Astrocyte (in vitro differentiated cells and primary cell): ENCODE measurements at regions not wholly inside any gene's neighbourhood (a gene's known extent, or its start where the extent isn't known, plus 50 kb on each side); places are given as distances from the start of the nearest gene placed in this dataset.

ENCODE experiments used
- DNase-seq: peaks from one replicate; pipeline ENCODE4 v3.0.0-alpha.2; 2010; ENCODE audit warnings: low read depth
- FAIRE-seq: peaks from 2 replicates; lab custom pipeline; 2011; peaks lifted over from hg19 to GRCh38; lab: Jason Lieb, UNC
- H2AFZ ChIP-seq: 2 replicates; pipeline ENCODE4 v1.6.0; 2012; ENCODE audit warnings: low read depth, low read length, inconsistent platforms
- H3K27ac ChIP-seq: 2 replicates; pipeline ENCODE4 v1.5.1; 2011; ENCODE audit warnings: low read depth, low read length, inconsistent platforms
- H3K27me3 ChIP-seq: 2 replicates; pipeline ENCODE4 v1.6.0; 2011; ENCODE audit warnings: low read length, inconsistent platforms; ENCODE audit not compliant: insufficient read depth
- H3K36me3 ChIP-seq: 2 replicates; pipeline ENCODE4 v1.5.1; 2011; ENCODE audit warnings: low read length, inconsistent platforms; ENCODE audit not compliant: insufficient read depth
- H3K4me1 ChIP-seq: 2 replicates; pipeline ENCODE4 v1.5.1; 2011; ENCODE audit warnings: low read length, inconsistent platforms; ENCODE audit not compliant: insufficient read depth
- H3K4me2 ChIP-seq: 2 replicates; pipeline ENCODE4 v1.6.0; 2012; ENCODE audit warnings: low read length, inconsistent platforms
- H3K4me3 ChIP-seq: 2 replicates; pipeline ENCODE4 v1.5.1; 2011; ENCODE audit warnings: low read depth, mild to moderate bottlenecking, low read length, inconsistent platforms; ENCODE audit not compliant: insufficient read depth
- H3K79me2 ChIP-seq: 2 replicates; pipeline ENCODE4 v1.6.0; 2012; ENCODE audit warnings: mild to moderate bottlenecking, low read length, inconsistent platforms; ENCODE audit not compliant: insufficient read depth
- H3K9ac ChIP-seq: 2 replicates; pipeline ENCODE4 v1.6.0; 2012; ENCODE audit warnings: mild to moderate bottlenecking, low read length, inconsistent platforms
- H3K9me3 ChIP-seq: 2 replicates; pipeline ENCODE4 v1.5.1; 2012; ENCODE audit warnings: low read depth, mild to moderate bottlenecking, low read length, inconsistent platforms; ENCODE audit not compliant: insufficient read depth
- H4K20me1 ChIP-seq: 2 replicates; pipeline ENCODE4 v1.6.0; 2012; ENCODE audit warnings: low read length, inconsistent platforms; ENCODE audit not compliant: insufficient read depth
- H3K27ac Mint-ChIP-seq: one replicate; pipeline ENCODE4 v1.8.0; 2021; ENCODE audit warnings: mild to moderate bottlenecking, mixed read lengths; ENCODE audit not compliant: unreplicated experiment
- H3K27me3 Mint-ChIP-seq: one replicate; pipeline ENCODE4 v1.8.0; 2021; ENCODE audit warnings: low read depth, mixed read lengths; ENCODE audit not compliant: unreplicated experiment
- H3K36me3 Mint-ChIP-seq: one replicate; pipeline ENCODE4 v1.8.0; 2021; ENCODE audit warnings: low read depth, mixed read lengths; ENCODE audit not compliant: unreplicated experiment
- H3K4me1 Mint-ChIP-seq: one replicate; pipeline ENCODE4 v1.8.0; 2021; ENCODE audit warnings: low read depth, mixed read lengths; ENCODE audit not compliant: unreplicated experiment
- H3K4me3 Mint-ChIP-seq: one replicate; pipeline ENCODE4 v1.8.0; 2021; ENCODE audit warnings: mild to moderate bottlenecking, moderate library complexity, mixed read lengths; ENCODE audit not compliant: unreplicated experiment
- H3K9me3 Mint-ChIP-seq: one replicate; pipeline ENCODE4 v1.8.0; 2021; ENCODE audit warnings: mild to moderate bottlenecking, mixed read lengths; ENCODE audit not compliant: unreplicated experiment
- CTCF ChIP-seq: IDR thresholded peaks from 2 replicates; pipeline ENCODE4 v1.5.1; 2011; ENCODE audit warnings: low read depth, mild to moderate bottlenecking, inconsistent platforms, low read length, moderate library complexity; ENCODE audit not compliant: insufficient read depth
- EZH2 ChIP-seq: IDR thresholded peaks from 2 replicates; pipeline ENCODE4 v1.6.1; 2012; ENCODE audit warnings: mild to moderate bottlenecking, low read length, inconsistent platforms; ENCODE audit not compliant: insufficient read depth

- H3K4me3 Mint-ChIP-seq, result no peak overlapping the region
- H3K36me3 Mint-ChIP-seq, result no peaks in the 10 kb centered on the region
- H3K79me2 ChIP-seq, result no peaks in the 10 kb centered on the region
- TF ChIP-seq CTCF, result no peak
- TF ChIP-seq EZH2, result no peak
- no peaks in the 10 kb centered on the region for H3K36me3 ChIP-seq
- H2AFZ ChIP-seq, result no peak overlapping the region
- H3K27ac Mint-ChIP-seq, result no peak overlapping the region
- no peak for FAIRE-seq
- DNase-seq, result no peak
- H3K27ac ChIP-seq, result no peak overlapping the region
- H3K9me3 Mint-ChIP-seq, result peaks cover 9% of the 10 kb centered on the region
- peaks cover 24% of the 10 kb centered on the region for H3K27me3 Mint-ChIP-seq
- H3K9me3 ChIP-seq, result peaks cover 5% of the 10 kb centered on the region
- H3K4me1 ChIP-seq, result no peaks in the 10 kb centered on the region
- H3K9ac ChIP-seq, result no peak overlapping the region
- no peak overlapping the region for H3K4me3 ChIP-seq
- no peaks in the 10 kb centered on the region for H3K4me1 Mint-ChIP-seq
- no peaks in the 10 kb centered on the region for H4K20me1 ChIP-seq
- H3K4me2 ChIP-seq, result no peak overlapping the region
- H3K27me3 ChIP-seq, result no peaks in the 10 kb centered on the region
These were observed 848.3 kb downstream of the TBC1D22A start for GRCh38 chr22:47610764-47611163.

GRCh38 chr22:47610281-47610680 lies 847.8 kb downstream of the TBC1D22A start:
- Histone ChIP-seq H3K4me3 (no peak overlapping the region), H3K9ac (no peak overlapping the region), H3K9me3 (peaks cover 5% of the 10 kb centered on the region), H3K4me2 (no peak overlapping the region), H3K27me3 (no peaks in the 10 kb centered on the region), H2AFZ (no peak overlapping the region), H3K27ac (no peak overlapping the region), H4K20me1 (no peaks in the 10 kb centered on the region), H3K79me2 (no peaks in the 10 kb centered on the region), H3K36me3 (no peaks in the 10 kb centered on the region), H3K4me1 (no peaks in the 10 kb centered on the region)
- no peak for DNase-seq
- H3K27me3 Mint-ChIP-seq, result peaks cover 26% of the 10 kb centered on the region
- H3K4me1 Mint-ChIP-seq, result no peaks in the 10 kb centered on the region
- H3K9me3 Mint-ChIP-seq, result peaks cover 9% of the 10 kb centered on the region
- no peaks in the 10 kb centered on the region for H3K36me3 Mint-ChIP-seq
- FAIRE-seq, result no peak
- H3K27ac Mint-ChIP-seq, result no peak overlapping the region
- TF ChIP-seq CTCF (no peak), EZH2 (no peak)
- no peak overlapping the region for H3K4me3 Mint-ChIP-seq

- H3K27ac Mint-ChIP-seq, result no peak overlapping the region
These were observed 847.2 kb downstream of the TBC1D22A start for GRCh38 chr22:47609653-47610052.

More at GRCh38 chr22:47609653-47610052, 847.2 kb downstream of the TBC1D22A start:
- Mint-ChIP-seq H3K27me3 (peaks cover 26% of the 10 kb centered on the region), H3K4me1 (no peaks in the 10 kb centered on the region), H3K9me3 (peaks cover 9% of the 10 kb centered on the region), H3K4me3 (no peak overlapping the region), H3K36me3 (no peaks in the 10 kb centered on the region)
- no peak for DNase-seq
- H4K20me1 ChIP-seq, result no peaks in the 10 kb centered on the region
- H3K4me2 ChIP-seq, result no peak overlapping the region
- H3K4me1 ChIP-seq, result no peaks in the 10 kb centered on the region
- no peaks in the 10 kb centered on the region for H3K9me3 ChIP-seq
- FAIRE-seq, result no peak
- no peak overlapping the region for H3K27ac ChIP-seq
- no peak overlapping the region for H2AFZ ChIP-seq
- no peaks in the 10 kb centered on the region for H3K27me3 ChIP-seq
- no peak overlapping the region for H3K9ac ChIP-seq
- TF ChIP-seq EZH2, result no peak
- TF ChIP-seq CTCF, result no peak
- H3K79me2 ChIP-seq, result no peaks in the 10 kb centered on the region
- H3K36me3 ChIP-seq, result no peaks in the 10 kb centered on the region
- no peak overlapping the region for H3K4me3 ChIP-seq
